RWPE2 (cell line): ENCODE measurements at regions not wholly inside any gene's neighbourhood (a gene's known extent, or its start where the extent isn't known, plus 50 kb on each side); places are given as distances from the start of the nearest gene placed in this dataset.

Source experiments
- ATAC-seq: fragments of 200-7000 bp; cut with Tn5 transposase; 3 replicates; pipeline ENCODE4 v1.9.1; 2021; ENCODE audit warnings: low read depth
- DNase-seq: peaks from one replicate; pipeline ENCODE4 v3.0.0-alpha.2; 2020; ENCODE audit warnings: low spot score
- H3K27ac ChIP-seq: fragments of 450-650 bp; 2 replicates; pipeline ENCODE4 v1.5.1; 2017; ENCODE audit warnings: mild to moderate bottlenecking; ENCODE audit not compliant: poor library complexity, severe bottlenecking
- H3K27me3 ChIP-seq: fragments of 250-450 bp; sonication (Bioruptor Pico); 2 replicates; pipeline ENCODE4 v1.5.1; 2021; ENCODE audit warnings: mild to moderate bottlenecking, moderate library complexity; ENCODE audit not compliant: insufficient read depth, poor library complexity, severe bottlenecking
- H3K36me3 ChIP-seq: fragments of 250-450 bp; sonication (Bioruptor Pico); 2 replicates; pipeline ENCODE4 v1.5.1; 2020; ENCODE audit warnings: low read depth, mild to moderate bottlenecking, moderate library complexity
- H3K4me1 ChIP-seq: fragments of 250-450 bp; sonication (Bioruptor Pico); 2 replicates; pipeline ENCODE4 v1.5.1; 2021; ENCODE audit warnings: mild to moderate bottlenecking, moderate library complexity; ENCODE audit not compliant: insufficient read depth, poor library complexity, severe bottlenecking
- H3K4me3 ChIP-seq: fragments of 250-450 bp; sonication (Bioruptor Pico); 2 replicates; pipeline ENCODE4 v1.5.1; 2021; ENCODE audit warnings: mild to moderate bottlenecking, moderate library complexity; ENCODE audit not compliant: severe bottlenecking
- H3K9me3 ChIP-seq: fragments of 250-450 bp; sonication (Bioruptor Pico); 2 replicates; pipeline ENCODE4 v1.5.1; 2021; ENCODE audit warnings: mild to moderate bottlenecking, moderate library complexity; ENCODE audit not compliant: severe bottlenecking
- TF ChIP-seq, protein P1 (sequence below): fragments of 450-650 bp; IDR thresholded peaks from one replicate; pipeline ENCODE4 v1.5.1; 2017; ENCODE audit warnings: mild to moderate bottlenecking, moderate library complexity; ENCODE audit not compliant: poor library complexity, severe bottlenecking

DNA sequence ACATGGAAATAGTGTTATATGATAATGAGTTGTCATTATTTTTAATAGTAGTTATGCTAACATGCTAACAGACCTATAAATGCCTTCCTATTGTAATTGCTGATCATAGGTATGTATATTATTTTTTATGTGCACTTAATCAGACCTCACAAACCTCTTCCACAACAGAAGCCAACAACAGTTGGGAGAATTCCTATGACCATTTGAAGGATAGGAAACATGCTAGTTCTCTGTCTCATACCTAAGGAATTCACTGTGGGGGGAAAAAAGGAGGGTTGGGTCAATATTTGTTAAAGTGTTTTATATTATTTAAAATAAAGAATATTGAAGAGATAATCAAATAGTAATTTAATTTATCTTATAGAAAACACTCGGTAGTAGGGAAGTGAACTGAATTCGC, 990.9 kb downstream of the EPHA7 start:
- H3K9me3 ChIP-seq, result no peaks in the 10 kb centered on the region
- H3K4me1 ChIP-seq, result peaks cover 3% of the 10 kb centered on the region
- no peak for ATAC-seq
- H3K27me3 ChIP-seq, result no peaks in the 10 kb centered on the region
- H3K36me3 ChIP-seq, result no peaks in the 10 kb centered on the region
- DNase-seq, result no peak
- H3K4me3 ChIP-seq, result no peak overlapping the region
- TF ChIP-seq, protein P1, sequence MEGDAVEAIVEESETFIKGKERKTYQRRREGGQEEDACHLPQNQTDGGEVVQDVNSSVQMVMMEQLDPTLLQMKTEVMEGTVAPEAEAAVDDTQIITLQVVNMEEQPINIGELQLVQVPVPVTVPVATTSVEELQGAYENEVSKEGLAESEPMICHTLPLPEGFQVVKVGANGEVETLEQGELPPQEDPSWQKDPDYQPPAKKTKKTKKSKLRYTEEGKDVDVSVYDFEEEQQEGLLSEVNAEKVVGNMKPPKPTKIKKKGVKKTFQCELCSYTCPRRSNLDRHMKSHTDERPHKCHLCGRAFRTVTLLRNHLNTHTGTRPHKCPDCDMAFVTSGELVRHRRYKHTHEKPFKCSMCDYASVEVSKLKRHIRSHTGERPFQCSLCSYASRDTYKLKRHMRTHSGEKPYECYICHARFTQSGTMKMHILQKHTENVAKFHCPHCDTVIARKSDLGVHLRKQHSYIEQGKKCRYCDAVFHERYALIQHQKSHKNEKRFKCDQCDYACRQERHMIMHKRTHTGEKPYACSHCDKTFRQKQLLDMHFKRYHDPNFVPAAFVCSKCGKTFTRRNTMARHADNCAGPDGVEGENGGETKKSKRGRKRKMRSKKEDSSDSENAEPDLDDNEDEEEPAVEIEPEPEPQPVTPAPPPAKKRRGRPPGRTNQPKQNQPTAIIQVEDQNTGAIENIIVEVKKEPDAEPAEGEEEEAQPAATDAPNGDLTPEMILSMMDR, result no peak
- H3K27ac ChIP-seq, result no peak overlapping the region

DNA sequence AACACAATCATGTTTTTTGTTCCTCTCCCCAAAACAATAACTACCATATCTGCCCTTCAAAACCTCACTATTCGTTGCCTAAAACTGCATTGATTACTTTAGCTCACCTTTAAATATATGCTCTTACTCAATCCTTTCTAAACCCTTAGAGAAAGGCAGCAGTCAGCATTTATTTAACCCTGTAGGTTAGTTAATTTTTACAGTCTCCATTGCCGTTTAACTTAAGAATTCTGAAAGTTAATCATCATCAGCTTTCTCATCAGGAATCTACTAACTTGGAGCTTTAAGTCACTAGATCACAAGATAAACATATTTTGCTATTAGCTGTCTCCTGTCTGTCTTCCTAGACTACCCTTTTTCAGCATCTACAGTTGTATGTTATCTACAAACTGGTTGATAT, 991.9 kb downstream of the EPHA7 start:
- Histone ChIP-seq H3K27me3 (no peaks in the 10 kb centered on the region), H3K27ac (no peak overlapping the region), H3K36me3 (no peaks in the 10 kb centered on the region), H3K4me3 (no peak overlapping the region), H3K4me1 (peaks cover 3% of the 10 kb centered on the region), H3K9me3 (no peaks in the 10 kb centered on the region)
- ATAC-seq (no peak), DNase-seq (no peak)
- TF ChIP-seq, protein P1, result no peak

DNA sequence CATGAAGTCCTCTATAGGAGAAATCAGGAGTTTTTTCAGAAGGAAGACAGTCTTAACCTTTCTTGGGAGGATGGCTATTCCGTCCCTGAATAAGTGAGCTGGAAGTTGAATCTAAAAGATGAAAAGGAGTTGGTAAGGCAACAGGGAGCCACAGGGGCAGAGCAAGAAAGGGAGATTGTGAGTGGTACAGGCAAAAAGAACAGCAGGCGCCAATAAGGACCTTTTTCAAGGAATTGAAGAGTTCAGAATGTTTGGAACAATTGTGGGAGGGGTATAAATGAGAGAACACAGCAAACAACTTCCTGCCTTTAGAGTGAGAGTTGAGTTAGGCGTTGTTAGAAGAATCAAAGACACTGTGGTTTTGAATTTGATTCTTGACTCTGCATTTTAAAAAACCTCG, 1003.7 kb downstream of the EPHA7 start:
- no peaks in the 10 kb centered on the region for H3K36me3 ChIP-seq
- DNase-seq (no peak), ATAC-seq (no peak)
- no peak overlapping the region for H3K4me3 ChIP-seq
- H3K27me3 ChIP-seq, result no peaks in the 10 kb centered on the region
- TF ChIP-seq, protein P1, result no peak
- H3K4me1 ChIP-seq, result no peaks in the 10 kb centered on the region
- no peaks in the 10 kb centered on the region for H3K9me3 ChIP-seq
- no peak overlapping the region for H3K27ac ChIP-seq

DNA sequence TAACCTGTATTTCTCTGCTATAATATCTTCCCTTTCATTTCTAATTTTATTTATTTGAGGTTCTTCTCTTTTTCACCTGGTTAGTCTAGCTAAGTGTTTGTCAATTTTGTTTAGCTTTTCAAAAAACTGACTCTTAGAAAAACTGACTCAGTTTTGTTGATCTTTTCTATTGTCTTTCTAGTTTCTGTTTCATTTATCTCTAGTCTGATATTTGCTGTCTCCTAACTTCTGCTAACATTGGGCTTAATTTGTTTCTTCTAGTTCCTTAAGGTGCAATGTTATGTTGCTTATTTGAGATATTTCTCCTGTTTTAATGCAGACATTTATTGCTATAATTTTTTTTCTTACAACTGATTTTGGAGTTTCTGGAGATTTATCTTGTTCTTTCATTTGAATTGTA, 1011.0 kb downstream of the EPHA7 start:
- Histone ChIP-seq H3K27ac (no peak overlapping the region), H3K27me3 (no peaks in the 10 kb centered on the region), H3K9me3 (no peaks in the 10 kb centered on the region), H3K36me3 (no peaks in the 10 kb centered on the region), H3K4me3 (no peak overlapping the region), H3K4me1 (no peaks in the 10 kb centered on the region)
- ATAC-seq (no peak), DNase-seq (no peak)
- TF ChIP-seq, protein P1, result no peak

DNA sequence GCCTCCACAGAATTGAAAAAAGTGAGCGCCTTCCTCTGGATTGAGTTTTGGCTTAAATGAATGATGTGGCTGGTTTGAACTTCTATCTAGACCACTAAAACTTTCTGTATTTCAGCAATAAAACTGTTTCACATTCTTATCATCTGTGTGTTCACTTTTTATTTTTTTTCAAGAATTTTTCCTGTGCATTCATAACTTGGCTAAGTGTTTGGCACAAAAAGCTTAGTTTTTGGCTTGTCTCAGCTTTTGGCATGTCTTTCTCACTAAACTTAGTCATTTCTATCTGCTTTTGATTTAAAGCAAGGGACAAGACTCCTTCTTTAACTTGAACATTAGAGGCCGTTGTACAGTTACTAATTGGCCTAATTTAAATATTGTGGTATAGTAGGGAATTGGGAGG, 1015.1 kb downstream of the EPHA7 start:
- Histone ChIP-seq H3K4me3 (no peak overlapping the region), H3K27me3 (peaks cover 2% of the 10 kb centered on the region), H3K9me3 (no peaks in the 10 kb centered on the region), H3K27ac (no peak overlapping the region), H3K4me1 (no peaks in the 10 kb centered on the region), H3K36me3 (no peaks in the 10 kb centered on the region)
- DNase-seq (no peak), ATAC-seq (no peak)
- TF ChIP-seq, protein P1, result no peak
